ENCODE measurements at regions not wholly inside any gene's neighbourhood (a gene's known extent, or its start where the extent isn't known, plus 50 kb on each side); places are given as distances from the start of the nearest gene placed in this dataset.
A peak's percentile ranks its signal among the peaks of the same experiment; 100 is the strongest.

GRCh38 chr18:11500153-11501122 is 109.0 kb upstream of the SLC35G4 start (continued):
- TF ChIP-seq, protein P1, sequence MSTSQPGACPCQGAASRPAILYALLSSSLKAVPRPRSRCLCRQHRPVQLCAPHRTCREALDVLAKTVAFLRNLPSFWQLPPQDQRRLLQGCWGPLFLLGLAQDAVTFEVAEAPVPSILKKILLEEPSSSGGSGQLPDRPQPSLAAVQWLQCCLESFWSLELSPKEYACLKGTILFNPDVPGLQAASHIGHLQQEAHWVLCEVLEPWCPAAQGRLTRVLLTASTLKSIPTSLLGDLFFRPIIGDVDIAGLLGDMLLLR (CRISPR knock-in tag; IDR thresholded peaks at IDR 0.05), result no peak
- TF ChIP-seq TARDBP (CRISPR knock-in tag; IDR thresholded peaks at IDR 0.05) (0 out of 2 replicates have a peak, but pooled peaks have one; percentile 13), SIX1 (CRISPR knock-in tag; IDR thresholded peaks at IDR 0.05; ENCODE audit: borderline replicate concordance) (peak; percentile 33; the same call in 1 of the 2 replicates), NR2F1 (CRISPR knock-in tag; IDR thresholded peaks at IDR 0.05) (peak; percentile 90 to 99), ZNF44 (CRISPR knock-in tag; IDR thresholded peaks at IDR 0.05) (no peak), ZNF446 (CRISPR knock-in tag; IDR thresholded peaks at IDR 0.05) (no peak), ZNF720 (CRISPR knock-in tag; IDR thresholded peaks at IDR 0.05) (no peak), ZNF615 (CRISPR knock-in tag; IDR thresholded peaks at IDR 0.05; ENCODE audit: borderline replicate concordance) (no peak), TIGD3 (CRISPR knock-in tag; IDR thresholded peaks at IDR 0.05; ENCODE audit: borderline replicate concordance) (no peak), FOXJ3 (CRISPR knock-in tag; IDR thresholded peaks at IDR 0.05; ENCODE audit: borderline replicate concordance) (peak; percentile 43; the same call in 1 of the 2 replicates), EZH2 (conservative IDR thresholded peaks at IDR 0.05; ENCODE audit: low read depth, low read length) (no peak), NFATC3 (CRISPR knock-in tag; IDR thresholded peaks at IDR 0.05) (no peak), U2AF2 (IDR thresholded peaks at IDR 0.05; ENCODE audit: low read depth, low read length) (no peak), HIC2 (CRISPR knock-in tag; IDR thresholded peaks at IDR 0.05; ENCODE audit: low read depth) (peak; percentile 66), FOXP4 (CRISPR knock-in tag; IDR thresholded peaks at IDR 0.05) (peak; percentile 52), KLF15 (CRISPR knock-in tag; IDR thresholded peaks at IDR 0.05; ENCODE audit: borderline replicate concordance) (no peak)
- TF ChIP-seq, protein P2, sequence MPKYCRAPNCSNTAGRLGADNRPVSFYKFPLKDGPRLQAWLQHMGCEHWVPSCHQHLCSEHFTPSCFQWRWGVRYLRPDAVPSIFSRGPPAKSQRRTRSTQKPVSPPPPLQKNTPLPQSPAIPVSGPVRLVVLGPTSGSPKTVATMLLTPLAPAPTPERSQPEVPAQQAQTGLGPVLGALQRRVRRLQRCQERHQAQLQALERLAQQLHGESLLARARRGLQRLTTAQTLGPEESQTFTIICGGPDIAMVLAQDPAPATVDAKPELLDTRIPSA (CRISPR knock-in tag; IDR thresholded peaks at IDR 0.05; ENCODE audit: borderline replicate concordance), result no peak
- TF ChIP-seq, protein P3, sequence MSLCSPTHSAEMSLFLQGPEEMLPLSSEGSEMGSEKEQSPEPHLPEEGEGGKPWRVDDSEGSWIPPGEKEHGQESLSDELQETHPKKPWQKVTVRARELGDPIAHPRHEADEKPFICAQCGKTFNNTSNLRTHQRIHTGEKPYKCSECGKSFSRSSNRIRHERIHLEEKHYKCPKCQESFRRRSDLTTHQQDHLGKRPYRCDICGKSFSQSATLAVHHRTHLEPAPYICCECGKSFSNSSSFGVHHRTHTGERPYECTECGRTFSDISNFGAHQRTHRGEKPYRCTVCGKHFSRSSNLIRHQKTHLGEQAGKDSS (CRISPR knock-in tag; IDR thresholded peaks at IDR 0.05; ENCODE audit: borderline replicate concordance, low read depth), result no peak
- TF ChIP-seq, protein P4, sequence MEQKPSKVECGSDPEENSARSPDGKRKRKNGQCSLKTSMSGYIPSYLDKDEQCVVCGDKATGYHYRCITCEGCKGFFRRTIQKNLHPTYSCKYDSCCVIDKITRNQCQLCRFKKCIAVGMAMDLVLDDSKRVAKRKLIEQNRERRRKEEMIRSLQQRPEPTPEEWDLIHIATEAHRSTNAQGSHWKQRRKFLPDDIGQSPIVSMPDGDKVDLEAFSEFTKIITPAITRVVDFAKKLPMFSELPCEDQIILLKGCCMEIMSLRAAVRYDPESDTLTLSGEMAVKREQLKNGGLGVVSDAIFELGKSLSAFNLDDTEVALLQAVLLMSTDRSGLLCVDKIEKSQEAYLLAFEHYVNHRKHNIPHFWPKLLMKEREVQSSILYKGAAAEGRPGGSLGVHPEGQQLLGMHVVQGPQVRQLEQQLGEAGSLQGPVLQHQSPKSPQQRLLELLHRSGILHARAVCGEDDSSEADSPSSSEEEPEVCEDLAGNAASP (CRISPR knock-in tag; IDR thresholded peaks at IDR 0.05; ENCODE audit: borderline replicate concordance), result peak; percentile 79
